Sigmoid colon (tissue), 4 donors: ENCODE measurements at regions not wholly inside any gene's neighbourhood (a gene's known extent, or its start where the extent isn't known, plus 50 kb on each side); places are given as distances from the start of the nearest gene placed in this dataset.

Experiments used
- POLR2A ChIP-seq, 2 donors: fragments of 450-650 bp; IDR thresholded peaks; one replicate each; pipeline ENCODE4 v1.6.1; 2016; ENCODE audit warnings: antibody characterized with exemption in 2 of 2, mild to moderate bottlenecking in 2 of 2, moderate library complexity in 2 of 2
- POLR2AphosphoS5 ChIP-seq, 4 donors: sonication (generic); formaldehyde crosslinking; IDR thresholded peaks; one replicate each; pipeline ENCODE4 v1.6.1; 2017; ENCODE audit warnings: antibody characterized with exemption in 4 of 4
- TF ChIP-seq, protein P1 (sequence below), 4 experiments: fragments of 450-650 bp in 3 of 4; fragments of 200-600 bp in 1 of 4; IDR thresholded peaks; one replicate each; pipeline ENCODE4 v1.5.1; 2016 to 2019; ENCODE audit warnings: antibody characterized with exemption in 4 of 4, mild to moderate bottlenecking in 3 of 4, moderate library complexity in 2 of 4

DNA sequence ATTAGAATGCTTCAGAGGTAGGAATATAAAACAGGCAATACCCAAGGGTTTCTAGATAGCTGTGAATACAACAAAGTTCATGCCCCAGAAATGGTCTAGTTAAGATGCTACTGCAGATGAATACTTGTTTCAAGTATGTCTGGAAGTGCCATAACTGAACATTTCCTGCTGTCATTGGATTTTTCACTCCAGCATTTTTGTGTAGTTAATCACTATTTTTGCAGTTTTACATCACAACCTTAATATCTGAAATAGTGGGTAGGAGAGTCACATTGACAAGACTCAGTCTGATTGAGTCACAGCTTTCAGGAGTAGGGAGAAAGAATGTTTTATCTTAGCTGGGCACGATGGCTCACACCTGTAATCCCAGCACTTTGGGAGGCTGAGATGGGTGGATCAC lies 126.4 kb upstream of the C1orf21 start:
- TF ChIP-seq, protein P1, sequence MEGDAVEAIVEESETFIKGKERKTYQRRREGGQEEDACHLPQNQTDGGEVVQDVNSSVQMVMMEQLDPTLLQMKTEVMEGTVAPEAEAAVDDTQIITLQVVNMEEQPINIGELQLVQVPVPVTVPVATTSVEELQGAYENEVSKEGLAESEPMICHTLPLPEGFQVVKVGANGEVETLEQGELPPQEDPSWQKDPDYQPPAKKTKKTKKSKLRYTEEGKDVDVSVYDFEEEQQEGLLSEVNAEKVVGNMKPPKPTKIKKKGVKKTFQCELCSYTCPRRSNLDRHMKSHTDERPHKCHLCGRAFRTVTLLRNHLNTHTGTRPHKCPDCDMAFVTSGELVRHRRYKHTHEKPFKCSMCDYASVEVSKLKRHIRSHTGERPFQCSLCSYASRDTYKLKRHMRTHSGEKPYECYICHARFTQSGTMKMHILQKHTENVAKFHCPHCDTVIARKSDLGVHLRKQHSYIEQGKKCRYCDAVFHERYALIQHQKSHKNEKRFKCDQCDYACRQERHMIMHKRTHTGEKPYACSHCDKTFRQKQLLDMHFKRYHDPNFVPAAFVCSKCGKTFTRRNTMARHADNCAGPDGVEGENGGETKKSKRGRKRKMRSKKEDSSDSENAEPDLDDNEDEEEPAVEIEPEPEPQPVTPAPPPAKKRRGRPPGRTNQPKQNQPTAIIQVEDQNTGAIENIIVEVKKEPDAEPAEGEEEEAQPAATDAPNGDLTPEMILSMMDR (IDR thresholded peaks at IDR 0.05) = no peak
- TF ChIP-seq POLR2A (IDR thresholded peaks at IDR 0.05) (no peak), POLR2AphosphoS5 (IDR thresholded peaks at IDR 0.05) (no peak)
